GM12878 (cell line): ENCODE measurements at regions not wholly inside any gene's neighbourhood (a gene's known extent, or its start where the extent isn't known, plus 50 kb on each side); places are given as distances from the start of the nearest gene placed in this dataset.

Experiments used
- ELK1 ChIP-seq: IDR thresholded peaks from 2 replicates; pipeline ENCODE4 v1.6.1; 2012; ENCODE audit warnings: low read depth, low read length, improper control_type of control experiment
- EP300 ChIP-seq, 2 experiments: fragments of 150-350 bp in 1 of 2; IDR thresholded peaks; 2 replicates each; pipeline ENCODE4 v1.6.1; 2011 to 2012; ENCODE audit warnings: low read depth in 2 of 2, low read length in 2 of 2, borderline replicate concordance in 1 of 2, improper control_type of control experiment in 1 of 2, inconsistent platforms in 1 of 2; ENCODE audit not compliant: control insufficient read depth in 1 of 2
- HCFC1 ChIP-seq: fragments of 150-350 bp; IDR thresholded peaks from 2 replicates; pipeline ENCODE4 v1.6.1; 2014; ENCODE audit warnings: low read length
- HDAC2 ChIP-seq: fragments of 200-600 bp; sonication (generic); IDR thresholded peaks from 2 replicates; pipeline ENCODE4 v1.6.1; 2017
- POLR2AphosphoS5 ChIP-seq: IDR thresholded peaks from 2 replicates; pipeline ENCODE4 v1.6.1; 2011; ENCODE audit warnings: mild to moderate bottlenecking, low read length, inconsistent platforms
- RFX5 ChIP-seq: IDR thresholded peaks from 2 replicates; pipeline ENCODE4 v1.6.1; 2011; ENCODE audit warnings: low read depth, low read length, improper control_type of control experiment
- YBX1 ChIP-seq: fragments of 450-650 bp; IDR thresholded peaks from 2 replicates; pipeline ENCODE4 v1.6.1; 2016; ENCODE audit warnings: antibody characterized with exemption
- TF ChIP-seq, protein P1 (sequence below): IDR thresholded peaks from 2 replicates; pipeline ENCODE4 v1.6.1; 2011; ENCODE audit warnings: low read depth, low read length, improper control_type of control experiment, borderline replicate concordance
- TF ChIP-seq, protein P2 (sequence below): fragments of 450-650 bp; IDR thresholded peaks from 2 replicates; pipeline ENCODE4 v1.6.1; 2017; ENCODE audit warnings: low read depth, mild to moderate bottlenecking, moderate library complexity
- TF ChIP-seq, protein P3 (sequence below), 3 experiments: IDR thresholded peaks in 2 of 3; conservative IDR thresholded peaks in 1 of 3; 2 replicates each; pipeline ENCODE4 v1.5.1; 2011; ENCODE audit warnings: low read depth in 3 of 3, low read length in 3 of 3, mild to moderate bottlenecking in 3 of 3, control low read depth in 2 of 3, moderate library complexity in 2 of 3, inconsistent platforms in 1 of 3, mixed read lengths in 1 of 3; ENCODE audit not compliant: control insufficient read depth in 2 of 3, insufficient read depth in 1 of 3; ENCODE audit errors: extremely low read depth in 1 of 3

DNA sequence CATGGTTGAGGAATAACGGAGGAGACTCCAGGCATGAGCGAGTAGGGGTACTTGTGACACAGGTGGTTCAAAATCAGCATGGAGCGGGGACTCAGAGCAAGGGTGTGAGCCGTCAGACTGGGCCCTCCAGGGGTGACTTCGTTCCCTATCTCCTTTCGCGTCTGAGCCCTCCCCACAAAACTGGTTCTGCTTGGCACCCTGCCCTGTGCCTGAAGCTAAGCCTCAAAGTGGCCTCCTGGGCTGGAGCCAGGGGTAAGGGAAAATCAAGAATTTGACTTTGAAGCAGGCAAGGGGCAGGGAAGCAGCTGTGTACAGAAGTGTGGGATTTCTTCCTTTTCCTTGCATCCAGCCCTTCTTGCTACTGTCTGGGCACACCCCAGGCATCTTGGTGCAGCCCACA lies 331.5 kb upstream of the AJAP1 start:
- no peak for TF ChIP-seq HCFC1
- TF ChIP-seq RFX5 = no peak
- TF ChIP-seq POLR2AphosphoS5 = no peak
- TF ChIP-seq YBX1 = no peak
- TF ChIP-seq EP300 (IDR thresholded peaks at IDR 0.05; ENCODE audit: borderline replicate concordance in 1 of 2, control insufficient read depth in 1 of 2, low read depth in 2 of 2, low read length in 2 of 2) = no peak
- TF ChIP-seq, protein P1, sequence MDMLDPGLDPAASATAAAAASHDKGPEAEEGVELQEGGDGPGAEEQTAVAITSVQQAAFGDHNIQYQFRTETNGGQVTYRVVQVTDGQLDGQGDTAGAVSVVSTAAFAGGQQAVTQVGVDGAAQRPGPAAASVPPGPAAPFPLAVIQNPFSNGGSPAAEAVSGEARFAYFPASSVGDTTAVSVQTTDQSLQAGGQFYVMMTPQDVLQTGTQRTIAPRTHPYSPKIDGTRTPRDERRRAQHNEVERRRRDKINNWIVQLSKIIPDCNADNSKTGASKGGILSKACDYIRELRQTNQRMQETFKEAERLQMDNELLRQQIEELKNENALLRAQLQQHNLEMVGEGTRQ = no peak
- no peak for TF ChIP-seq ELK1
- no peak for TF ChIP-seq HDAC2
- TF ChIP-seq, protein P2, sequence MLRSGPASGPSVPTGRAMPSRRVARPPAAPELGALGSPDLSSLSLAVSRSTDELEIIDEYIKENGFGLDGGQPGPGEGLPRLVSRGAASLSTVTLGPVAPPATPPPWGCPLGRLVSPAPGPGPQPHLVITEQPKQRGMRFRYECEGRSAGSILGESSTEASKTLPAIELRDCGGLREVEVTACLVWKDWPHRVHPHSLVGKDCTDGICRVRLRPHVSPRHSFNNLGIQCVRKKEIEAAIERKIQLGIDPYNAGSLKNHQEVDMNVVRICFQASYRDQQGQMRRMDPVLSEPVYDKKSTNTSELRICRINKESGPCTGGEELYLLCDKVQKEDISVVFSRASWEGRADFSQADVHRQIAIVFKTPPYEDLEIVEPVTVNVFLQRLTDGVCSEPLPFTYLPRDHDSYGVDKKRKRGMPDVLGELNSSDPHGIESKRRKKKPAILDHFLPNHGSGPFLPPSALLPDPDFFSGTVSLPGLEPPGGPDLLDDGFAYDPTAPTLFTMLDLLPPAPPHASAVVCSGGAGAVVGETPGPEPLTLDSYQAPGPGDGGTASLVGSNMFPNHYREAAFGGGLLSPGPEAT = no peak
- TF ChIP-seq, protein P3, sequence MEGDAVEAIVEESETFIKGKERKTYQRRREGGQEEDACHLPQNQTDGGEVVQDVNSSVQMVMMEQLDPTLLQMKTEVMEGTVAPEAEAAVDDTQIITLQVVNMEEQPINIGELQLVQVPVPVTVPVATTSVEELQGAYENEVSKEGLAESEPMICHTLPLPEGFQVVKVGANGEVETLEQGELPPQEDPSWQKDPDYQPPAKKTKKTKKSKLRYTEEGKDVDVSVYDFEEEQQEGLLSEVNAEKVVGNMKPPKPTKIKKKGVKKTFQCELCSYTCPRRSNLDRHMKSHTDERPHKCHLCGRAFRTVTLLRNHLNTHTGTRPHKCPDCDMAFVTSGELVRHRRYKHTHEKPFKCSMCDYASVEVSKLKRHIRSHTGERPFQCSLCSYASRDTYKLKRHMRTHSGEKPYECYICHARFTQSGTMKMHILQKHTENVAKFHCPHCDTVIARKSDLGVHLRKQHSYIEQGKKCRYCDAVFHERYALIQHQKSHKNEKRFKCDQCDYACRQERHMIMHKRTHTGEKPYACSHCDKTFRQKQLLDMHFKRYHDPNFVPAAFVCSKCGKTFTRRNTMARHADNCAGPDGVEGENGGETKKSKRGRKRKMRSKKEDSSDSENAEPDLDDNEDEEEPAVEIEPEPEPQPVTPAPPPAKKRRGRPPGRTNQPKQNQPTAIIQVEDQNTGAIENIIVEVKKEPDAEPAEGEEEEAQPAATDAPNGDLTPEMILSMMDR (IDR thresholded peaks at IDR 0.05 in 2 of 3, conservative IDR thresholded peaks at IDR 0.05 in 1 of 3; ENCODE audit: control insufficient read depth in 2 of 3, extremely low read depth in 1 of 3, insufficient read depth in 1 of 3, low read depth in 3 of 3, low read length in 3 of 3) = no peak
